ENCODE measurements at regions not wholly inside any gene's neighbourhood (a gene's known extent, or its start where the extent isn't known, plus 50 kb on each side); places are given as distances from the start of the nearest gene placed in this dataset.

DNA sequence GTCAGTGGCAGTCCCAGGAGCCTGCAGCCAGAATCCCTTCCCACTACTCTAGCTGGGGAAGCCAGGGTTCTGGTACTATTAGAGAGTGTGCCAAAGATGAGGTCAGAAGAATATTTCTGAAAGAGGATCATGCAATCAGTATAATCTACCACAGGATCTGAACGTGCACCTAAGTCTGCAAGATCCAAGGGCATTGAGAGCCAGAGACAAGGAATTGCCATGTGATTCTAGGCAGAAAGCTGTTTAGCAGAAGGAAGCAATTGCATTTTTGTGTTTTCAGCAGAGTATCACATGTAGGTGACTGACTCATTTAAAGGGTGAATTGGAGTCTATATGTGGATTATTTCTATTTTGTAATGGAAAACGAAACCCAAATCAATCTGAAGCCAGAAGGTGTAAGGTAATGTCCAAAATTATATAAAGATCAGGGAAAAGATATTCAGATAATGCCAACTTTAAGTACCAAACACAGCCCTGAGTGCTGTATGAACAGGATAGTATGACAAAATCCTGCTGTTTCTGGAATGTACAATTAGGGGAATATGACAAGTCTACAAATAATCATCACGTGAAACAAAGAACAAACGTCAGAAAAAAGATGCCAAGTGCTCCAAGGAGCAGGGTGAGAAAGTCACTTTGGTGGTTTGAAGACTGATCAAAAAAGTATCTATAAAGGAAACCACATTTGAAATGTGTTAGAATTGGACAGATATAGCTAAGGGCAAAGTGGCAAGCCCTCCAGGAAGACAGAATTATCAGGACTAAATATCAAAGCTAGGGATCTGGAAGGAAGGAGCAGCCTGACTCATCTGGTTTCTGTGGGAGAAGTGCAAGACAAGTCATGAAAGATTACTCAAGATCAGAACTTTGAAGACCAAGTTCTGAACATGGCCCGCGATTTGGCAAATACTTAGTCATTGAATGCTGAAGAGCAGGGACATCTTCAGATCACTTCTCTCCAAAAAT lies 1036.6 kb downstream of the NTRK3 start:
- no peak for DNase-seq

DNA sequence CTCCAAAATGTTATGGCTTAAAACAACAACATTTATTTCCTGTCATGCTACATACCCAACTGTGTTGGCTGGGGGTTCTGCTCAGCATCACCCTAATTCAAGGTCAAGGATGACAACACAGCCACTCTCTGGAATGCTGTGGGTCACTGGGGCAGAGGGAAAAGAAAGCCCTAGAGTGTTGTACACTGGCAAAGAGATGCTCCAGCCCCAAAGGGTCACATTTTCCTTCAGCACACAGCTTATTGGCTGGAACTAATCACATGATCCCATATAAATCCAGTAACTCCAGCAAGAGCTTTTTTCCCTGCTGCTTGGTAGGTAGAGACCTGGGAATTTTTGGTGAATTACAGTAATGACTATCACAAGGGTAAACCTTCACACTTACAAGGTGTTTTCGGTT lies 1041.4 kb downstream of the NTRK3 start:
- DNase-seq = no peak

DNA sequence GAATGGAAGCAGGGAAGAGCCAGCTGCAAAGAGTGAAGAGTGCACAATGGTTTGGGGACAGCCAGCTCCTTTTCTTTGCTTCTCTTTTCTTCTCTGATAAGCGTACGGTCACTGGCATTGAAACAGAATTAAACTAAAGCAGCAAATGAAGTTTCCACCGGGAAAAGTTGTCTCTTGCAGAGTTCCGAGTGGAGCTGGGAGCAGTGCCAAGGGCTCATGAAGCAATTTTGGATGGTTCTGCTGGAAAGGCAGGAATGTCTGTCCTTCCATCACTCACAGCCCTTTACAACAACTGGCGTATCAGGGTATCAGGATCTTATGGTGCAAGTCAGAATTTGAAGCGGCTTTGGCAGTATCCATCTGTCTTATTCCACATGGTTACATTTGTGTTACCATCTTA lies 1042.9 kb downstream of the NTRK3 start:
- DNase-seq = no peak

DNA sequence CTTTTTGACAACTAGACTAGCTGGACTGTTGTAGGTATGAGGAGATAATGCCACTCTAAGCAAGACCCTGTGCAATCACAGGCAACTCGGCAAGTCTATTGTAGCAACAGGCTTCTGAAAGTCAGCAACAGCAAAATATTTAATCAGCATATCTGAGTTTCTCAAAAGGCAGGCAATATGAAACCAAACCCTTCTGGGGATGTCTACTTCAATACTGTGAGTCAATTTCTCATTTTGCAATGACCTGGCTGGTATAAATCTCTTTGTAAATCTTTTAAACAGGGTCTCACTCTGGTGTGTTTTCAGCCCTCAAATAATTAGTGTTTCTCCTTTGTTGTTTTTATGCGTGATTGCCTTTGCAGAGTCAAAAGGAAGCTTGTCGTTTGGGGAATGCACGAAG lies 1044.5 kb downstream of the NTRK3 start:
- DNase-seq = no peak

DNA sequence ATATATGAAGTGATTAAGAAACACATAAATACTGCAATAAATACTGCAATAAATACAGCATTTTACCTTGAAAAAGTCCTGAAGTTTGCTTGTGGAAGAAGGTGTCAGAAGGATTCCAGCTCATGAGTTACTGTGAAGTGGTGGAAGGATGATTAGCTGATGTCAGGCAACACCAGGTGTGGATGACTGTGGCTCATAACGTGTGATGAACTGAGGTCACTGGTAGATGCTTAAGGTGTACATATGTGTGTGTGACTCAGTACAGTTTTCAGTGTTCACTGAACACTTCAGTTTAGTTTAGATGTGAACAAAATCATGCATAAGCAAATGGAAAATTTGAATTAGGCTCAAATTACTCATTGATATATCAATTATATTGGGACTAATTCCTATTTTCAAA lies 1045.0 kb downstream of the NTRK3 start:
- DNase-seq = no peak

DNA sequence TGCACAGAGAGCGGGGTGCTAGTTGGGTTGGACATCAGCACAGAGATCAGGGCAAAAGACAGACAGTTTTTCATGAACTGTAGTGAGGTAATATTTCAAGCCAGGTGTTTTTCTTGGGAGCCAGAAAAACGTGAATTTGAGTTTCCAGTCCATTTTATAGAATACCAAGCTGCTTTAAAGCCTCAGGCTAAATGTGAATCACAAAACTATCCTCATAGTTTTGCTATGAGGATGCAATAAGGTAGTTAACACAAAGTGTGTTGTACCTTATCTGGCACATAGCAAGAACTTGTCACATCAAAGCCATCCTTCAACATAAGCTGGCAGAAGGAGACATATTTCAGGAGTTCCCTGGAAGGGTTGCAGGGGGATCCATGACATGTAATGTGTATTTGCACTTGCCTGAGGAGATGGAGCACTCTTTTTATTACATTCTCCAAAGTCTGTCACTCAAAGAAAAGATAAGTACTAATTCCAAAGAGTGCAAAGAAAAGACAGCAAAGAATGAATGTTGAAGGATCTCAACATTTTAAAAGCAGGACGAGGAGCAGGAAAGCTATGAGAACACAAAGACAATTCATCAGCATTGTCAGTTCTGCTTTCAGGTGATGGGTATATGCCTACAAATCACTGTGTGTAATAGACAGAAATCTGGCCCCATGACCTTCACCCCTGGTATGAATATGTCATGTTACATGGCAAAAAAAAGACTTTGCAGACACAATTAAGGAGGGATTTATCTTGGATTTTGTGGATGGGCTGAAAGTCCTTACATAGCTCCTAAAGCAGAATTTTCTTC lies 1046.4 kb downstream of the NTRK3 start:
- no peak for DNase-seq

DNA sequence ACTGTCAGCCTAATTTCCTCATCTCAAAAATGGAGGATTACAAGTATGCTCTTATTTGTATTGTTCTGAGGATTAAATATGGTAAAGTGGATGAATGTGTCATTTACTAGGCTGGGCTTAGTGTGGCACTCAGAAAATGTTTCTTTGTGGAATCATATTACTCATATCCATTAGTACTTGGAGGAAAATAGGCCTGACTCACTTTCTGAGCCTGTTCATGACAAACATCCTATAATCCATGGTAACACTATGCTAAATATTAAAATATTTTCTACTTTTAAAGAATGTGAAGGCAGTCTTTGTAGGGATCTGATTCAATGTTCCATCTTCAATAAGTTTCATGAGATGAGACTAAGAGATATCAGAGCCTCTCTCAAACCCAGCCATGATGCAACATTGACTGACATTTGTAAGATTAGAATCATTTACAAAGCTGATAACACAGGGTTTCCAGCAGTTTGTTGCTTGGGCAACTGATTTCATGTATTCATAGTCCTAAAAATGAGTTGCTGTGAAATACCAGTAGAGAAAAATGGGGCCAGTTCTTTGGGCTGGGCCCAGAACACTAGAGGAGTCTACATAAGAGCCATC lies 1048.5 kb downstream of the NTRK3 start:
- DNase-seq = no peak

DNA sequence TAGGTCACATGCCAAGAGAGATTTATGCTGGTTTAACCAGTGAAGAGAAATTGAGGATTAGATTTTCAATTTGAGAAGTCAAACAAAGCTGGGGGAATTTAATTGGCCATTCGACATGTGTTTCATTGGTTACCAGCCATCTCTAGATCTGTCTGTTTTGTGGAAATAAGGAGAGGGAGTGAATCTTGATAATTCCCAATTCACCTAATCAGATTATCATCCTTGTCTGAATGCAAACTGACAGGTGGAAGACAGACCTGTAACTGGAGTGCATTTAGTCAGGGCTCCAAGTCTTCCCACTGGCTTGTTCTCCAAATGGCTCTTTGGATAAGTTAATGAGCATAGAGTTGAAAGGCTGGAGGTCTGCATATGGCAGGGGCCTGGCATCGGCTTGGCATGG lies 1049.3 kb downstream of the NTRK3 start:
- no peak for DNase-seq

DNA sequence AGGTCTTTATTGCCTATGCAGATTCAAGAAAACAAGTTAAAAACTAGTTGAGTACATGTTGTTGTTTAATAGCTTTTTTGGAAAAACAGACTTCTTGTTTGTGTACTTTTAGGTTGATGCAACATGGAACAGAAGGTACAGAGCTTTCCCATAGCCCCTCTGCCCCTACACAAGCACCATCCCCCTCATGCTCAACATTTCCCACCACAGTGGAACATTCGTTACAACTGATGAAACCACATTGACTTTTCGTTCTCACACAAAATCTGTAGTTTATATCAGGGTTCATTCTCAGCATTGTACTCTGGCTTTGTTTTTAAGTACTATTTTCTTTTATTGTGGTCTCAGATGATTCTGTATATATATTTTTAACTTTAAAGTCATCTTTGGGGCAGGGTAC lies 1054.6 kb downstream of the NTRK3 start:
- DNase-seq = no peak

DNA sequence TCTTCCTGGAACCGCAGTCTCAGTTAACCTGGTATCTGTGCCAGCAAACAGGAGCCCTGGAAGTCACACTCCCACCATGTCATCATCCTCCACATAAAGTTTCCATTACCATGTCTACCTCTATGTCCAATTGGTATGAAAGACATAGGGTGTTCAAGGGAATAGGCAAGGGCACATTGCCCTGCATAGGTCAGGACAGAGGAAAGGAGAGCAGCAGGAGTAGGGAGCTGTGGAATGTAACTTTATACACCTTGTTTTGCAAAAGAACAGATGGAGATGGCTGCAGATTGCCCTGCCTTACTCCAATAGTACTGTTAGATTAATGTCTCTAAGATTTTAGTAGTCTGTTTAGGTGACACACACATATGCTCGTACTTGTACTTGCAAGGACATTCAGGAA lies 1056.4 kb downstream of the NTRK3 start:
- DNase-seq = no peak

DNA sequence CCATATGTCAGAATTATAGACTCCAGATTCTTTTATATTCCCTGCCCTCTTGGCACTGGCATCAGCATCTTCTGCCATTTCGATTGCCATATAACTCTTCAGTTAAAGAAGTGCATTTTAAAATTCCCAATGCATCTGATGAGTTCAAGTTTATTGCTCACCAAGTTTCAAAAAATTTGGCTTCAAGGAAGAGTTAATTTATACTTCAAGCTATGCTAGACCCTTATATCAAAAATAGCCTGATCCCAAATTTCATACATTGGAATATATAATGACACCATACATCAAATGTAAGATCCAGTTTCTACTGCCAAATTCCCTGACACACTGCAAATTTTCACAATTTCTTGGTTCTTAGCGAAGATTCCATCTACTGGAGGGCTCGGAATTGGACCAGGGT lies 1058.6 kb downstream of the NTRK3 start:
- DNase-seq = no peak

DNA sequence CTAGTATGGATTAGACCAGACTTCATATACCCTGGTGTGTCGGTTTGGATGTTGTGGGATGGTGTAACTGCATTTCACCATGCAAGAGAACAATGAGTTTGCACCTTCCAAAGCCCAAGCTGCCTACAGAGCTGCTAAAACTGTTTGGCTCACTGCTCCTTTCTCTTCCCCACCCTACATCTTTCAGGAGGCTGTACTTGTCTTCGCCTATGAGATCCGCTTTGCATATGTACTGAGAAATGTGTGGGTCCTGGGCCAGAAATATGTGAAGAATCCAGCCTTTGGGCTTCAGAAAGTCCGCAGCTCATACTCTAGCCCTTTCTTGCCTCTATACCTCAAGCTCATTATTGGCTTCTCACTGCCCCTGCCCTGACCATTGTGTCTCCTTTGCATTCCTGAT lies 1060.0 kb downstream of the NTRK3 start:
- DNase-seq = no peak

DNA sequence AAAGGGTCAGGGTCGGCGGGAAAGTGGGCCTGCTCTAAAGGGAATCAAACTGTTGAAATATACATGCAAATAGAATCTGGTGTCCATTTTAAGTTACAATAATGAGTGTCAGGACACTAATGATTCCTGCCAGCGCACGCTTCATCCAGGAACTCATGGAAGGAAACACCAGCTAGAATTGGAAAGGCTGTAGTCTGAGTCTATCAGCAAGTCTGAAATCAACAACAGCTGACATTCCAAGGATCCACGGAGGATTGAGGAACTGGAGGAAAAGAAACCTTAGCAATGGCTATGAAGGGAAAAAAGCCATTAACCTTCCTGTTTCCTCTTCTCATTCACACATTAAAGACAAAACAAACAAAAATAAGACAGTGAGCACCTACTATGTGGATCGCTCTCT lies 1063.1 kb downstream of the NTRK3 start:
- no peak for DNase-seq

DNA sequence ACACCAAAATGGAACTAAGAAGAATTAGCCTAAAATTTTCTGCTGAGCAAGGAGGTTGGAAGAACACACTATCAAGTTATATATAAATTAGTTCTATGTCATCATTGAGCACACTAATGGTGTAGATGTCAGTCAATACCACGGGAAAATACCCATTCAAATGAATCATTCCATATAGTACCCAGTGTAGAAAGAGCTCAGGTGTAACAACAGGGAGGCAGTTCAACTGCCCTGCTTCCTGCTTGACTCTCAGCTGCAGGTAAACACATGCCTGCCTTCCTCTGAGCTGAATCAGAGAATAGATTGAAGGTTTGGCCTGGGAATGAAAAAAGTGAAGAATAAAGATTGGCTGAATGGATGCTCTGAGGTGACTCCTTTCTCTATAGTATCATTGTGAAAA lies 1088.0 kb downstream of the AGBL1 start:
- no peak for DNase-seq

DNA sequence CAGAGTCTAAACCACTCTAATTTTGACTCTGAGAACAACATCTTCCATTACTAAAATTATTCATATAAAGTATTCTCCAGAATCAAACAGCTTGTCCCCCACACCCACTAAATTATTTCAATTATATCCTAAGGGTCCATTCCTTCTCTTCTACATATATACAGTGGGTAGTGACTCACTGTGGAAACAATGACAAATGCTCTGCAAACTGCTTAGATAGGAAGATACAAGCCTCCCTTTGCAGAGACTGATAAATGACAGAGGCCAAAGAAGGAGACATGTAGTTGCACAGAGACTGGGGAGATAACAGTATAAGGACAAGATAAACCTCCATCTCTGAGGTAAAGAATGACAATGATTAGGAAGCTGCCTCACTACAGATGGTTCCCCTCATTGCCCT lies 1087.4 kb downstream of the AGBL1 start:
- no peak for DNase-seq

DNA sequence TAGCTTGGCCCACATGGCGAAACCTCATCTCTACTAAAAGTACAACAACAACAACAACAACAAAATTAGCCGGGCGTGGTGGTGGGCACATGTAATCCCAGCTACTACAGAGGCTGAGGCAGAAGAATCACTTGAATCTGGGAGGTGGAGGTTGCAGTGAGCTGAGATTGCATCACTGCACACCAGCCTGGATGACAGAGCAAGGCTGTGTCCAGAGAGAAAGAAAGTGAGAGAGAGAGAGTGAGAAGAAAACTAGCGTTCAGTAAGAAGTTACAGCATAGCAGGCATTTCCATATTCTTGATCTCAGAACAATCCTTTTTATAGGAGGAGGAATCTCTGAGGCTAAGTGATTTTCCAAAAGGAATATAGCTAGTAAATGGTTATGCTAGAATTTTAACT lies 1076.1 kb downstream of the AGBL1 start:
- no peak for DNase-seq

DNA sequence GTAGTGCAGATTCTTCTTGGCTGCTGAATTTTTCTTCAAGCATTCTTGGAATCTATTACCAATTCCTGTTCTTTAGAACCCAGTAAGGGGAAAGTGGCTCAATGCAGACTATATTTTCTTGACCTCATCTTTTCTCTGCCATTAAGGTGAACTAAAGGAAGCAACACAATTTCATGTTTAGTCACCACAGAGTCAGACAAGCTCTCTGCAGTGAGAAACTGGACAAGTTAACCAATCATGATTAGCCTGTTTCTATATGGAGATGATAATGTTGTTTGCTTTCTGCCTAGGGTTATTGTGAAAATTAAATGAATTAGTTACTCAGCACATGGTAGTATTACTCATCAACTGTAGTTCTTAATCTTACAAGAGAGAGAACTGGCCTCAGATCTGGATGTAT lies 1075.1 kb downstream of the AGBL1 start:
- no peak for DNase-seq

DNA sequence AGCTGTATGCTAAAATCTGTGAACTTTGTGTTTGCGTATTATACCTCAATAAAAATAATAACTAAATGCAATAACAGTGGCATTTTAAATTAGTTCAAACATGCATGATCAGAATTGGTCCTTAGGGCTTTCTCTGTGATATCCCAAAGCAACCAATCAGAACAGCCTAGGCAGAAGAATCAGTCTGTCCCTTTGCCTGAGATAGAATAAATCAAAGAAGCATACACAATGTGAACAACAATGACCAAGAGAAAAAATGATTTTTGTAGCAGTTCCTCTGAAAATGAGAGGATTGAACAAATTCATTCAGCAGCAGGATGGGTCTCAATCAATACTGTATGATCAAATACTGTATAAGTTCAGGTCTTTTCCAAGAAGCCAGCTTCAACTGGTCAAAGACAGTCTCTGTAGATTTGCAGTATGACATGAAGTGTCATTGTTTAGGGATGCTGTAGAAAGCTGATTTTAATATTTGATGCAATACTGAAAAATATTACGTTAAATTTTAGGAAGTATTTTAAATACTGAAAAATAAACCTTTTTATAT lies 1071.6 kb downstream of the AGBL1 start:
- DNase-seq = no peak

DNA sequence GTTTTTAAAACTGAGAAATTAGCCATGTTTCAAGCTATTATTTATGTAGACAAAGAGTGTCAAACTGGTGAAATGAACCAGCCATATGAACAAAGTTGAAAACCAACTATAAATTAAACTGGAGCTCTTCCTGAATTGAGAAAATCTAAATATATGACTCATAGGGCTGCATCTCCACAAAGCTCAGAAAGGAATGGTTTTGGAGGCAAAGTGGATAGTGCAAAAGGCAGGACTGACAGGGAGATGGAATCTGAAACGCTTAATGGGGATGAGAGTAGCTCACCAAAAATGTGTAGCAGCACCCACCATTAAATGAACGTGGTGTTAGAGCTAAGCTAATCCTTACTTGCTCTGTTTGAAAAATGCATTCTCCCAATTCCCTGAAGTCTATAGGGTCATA lies 1066.0 kb downstream of the AGBL1 start:
- no peak for DNase-seq

DNA sequence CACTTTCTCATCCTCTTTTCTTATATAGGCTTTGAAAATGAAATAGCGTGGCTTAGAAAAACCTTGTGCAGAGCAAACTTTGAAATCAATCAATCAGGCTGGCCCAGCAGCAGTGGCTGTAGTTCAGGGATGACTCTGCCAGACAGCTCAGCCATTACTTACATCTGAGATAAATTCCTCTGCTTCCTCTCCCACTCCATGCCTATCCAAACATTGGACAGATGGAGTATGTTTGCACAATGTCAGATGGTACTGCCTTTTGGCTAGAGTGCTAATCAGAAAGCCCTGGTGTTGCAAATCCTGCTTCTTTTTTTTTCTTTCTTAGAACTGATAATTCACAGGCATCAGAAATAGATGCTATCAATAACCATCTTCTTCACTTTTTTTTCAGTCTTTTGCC lies 1065.1 kb downstream of the AGBL1 start:
- no peak for DNase-seq

DNA sequence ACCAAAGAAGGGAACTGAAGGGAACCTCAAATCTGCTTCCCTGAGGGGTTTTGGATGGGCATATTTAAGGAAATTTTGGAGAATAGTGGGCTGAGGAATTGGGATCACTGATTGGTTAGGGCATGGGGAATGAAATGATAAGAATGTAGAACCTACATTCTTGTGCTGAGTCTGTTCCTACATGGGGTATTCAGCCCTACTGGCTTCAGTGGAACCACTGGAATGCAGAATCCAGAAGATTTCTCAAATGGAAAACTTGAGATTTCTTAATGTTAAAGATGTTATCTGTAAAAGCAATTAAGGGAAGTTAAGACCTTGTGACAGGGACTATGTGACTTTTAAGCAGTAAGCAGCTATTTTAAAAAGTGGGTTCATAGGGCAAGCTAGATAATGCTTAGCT lies 1062.4 kb downstream of the AGBL1 start:
- DNase-seq = no peak

DNA sequence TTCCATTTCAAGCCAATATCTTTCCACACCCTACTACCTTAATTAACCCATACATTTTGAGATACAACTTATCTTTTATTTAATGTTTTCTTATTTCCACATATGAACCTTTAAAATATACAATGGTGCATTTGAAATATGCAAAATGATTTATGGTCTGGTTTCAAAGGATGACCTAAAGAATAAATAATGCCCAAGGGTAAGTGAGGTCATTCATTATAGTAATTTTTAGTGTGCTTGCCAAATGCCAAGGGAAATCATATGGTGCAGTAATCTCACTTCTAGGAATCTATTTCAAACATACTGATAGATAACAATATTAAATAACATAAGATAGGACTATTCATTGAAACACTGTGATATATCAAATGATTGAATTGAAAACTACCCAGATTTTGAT lies 1055.4 kb downstream of the AGBL1 start:
- no peak for DNase-seq

DNA sequence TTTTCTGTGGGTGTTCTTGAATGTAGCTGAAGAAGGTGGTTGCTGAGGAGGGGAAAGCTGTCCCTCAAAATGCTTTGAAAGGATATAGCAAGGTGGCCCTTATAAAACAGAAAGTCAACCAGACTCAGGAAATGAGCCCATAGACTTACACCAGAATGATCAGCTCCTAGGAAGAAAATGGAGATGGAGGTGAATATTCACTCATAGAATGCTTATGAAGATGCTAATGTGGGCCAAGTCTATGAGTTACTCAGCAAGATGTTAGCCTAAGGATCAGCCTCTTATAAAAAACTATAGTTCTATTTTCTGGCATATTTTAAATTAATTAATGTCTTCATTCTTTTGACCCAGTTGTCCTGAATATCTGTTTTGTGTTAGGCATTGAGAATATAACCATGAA lies 1054.0 kb downstream of the AGBL1 start:
- DNase-seq = no peak

DNA sequence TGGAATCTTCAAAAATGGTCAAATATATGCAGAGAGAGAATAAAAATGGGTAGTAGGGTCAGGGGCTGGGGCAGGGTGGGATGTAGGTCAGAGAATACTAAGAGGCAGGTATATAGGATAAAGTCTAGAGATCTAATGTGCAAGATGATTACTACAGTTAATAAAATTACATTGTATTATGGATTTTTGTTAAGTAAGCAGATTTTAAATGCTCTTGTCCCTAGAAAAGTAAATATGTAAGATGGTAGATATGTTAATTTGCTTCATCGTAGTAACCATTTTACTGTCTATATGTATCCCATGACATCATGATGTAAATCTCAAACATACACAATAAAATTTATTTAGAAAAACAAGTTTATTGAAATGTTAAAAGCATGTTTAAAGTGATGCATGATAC lies 1051.4 kb downstream of the AGBL1 start:
- DNase-seq = no peak

Measured in activated naive CD4-positive, alpha-beta T cell treated with Interleukin-2 at 50 U/mL for 16 hours (primary cell).